ENCODE measurements at regions not wholly inside any gene's neighbourhood (a gene's known extent, or its start where the extent isn't known, plus 50 kb on each side); places are given as distances from the start of the nearest gene placed in this dataset.
"Not testable (repeated sequence)": the region's sequence is repeated elsewhere in the genome, so short reads cannot be mapped to it uniquely, and the experiment has no call there.

DNA sequence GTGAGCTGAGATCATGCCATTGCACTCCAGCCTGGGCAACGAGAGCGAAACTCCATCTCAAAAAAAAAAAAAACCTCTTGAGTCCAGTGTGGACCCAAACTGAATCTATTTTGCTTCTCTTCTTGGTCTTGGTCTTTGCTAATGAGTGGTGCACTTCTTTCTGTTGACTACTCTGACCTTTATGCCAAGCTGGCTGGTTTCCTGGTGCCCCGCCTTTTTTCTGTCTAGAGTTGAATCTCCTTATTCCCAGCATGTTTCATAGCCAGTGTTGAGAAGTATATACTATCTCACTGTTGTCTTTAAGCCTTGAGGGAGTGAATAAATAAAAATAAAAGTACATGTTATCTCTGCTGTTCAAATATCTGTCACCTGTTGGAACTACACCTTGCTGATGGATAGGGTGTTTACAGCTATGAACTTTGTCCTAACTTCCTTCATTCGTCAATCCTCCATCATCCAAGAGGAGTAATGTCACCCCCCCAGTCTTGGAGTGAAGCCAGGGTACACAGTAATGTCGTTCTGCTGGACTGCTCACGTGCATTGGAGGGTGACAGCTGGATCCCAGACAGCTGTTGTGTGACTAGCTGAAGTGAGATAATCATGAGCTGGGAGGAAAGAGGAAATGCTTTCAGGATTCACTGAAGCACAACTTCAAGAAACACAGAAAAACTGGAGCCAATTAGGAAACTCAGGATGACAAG, 99.3 kb upstream of the PRKG2 start:
- peak; percentile 53 for DNase-seq

GRCh38 chr4:81307991-81308390, 93.0 kb upstream of the PRKG2 start:
- no peak for DNase-seq

DNA sequence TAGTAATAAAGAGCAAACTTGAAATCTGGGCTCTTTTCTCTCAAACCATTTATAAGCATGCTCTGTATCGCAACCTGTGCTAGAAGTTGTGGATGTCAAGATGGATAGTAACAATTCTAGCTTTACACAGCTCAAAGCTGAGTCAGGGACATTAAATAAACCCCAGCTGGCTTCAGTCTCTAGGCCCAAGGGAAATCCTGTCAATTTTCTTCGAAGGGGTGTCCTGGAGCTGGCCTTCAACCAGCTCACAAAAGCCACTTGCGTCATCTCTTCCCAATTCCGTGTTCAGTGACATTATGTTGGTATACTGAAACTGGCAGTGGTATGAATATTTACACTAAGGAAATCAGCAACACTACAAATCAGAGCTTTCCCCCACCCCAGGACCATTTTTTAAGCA, 89.8 kb upstream of the PRKG2 start:
- DNase-seq: no peak

GRCh38 chr4:81300352-81300751, 85.3 kb upstream of the PRKG2 start:
- not testable (repeated sequence) for DNase-seq

DNA sequence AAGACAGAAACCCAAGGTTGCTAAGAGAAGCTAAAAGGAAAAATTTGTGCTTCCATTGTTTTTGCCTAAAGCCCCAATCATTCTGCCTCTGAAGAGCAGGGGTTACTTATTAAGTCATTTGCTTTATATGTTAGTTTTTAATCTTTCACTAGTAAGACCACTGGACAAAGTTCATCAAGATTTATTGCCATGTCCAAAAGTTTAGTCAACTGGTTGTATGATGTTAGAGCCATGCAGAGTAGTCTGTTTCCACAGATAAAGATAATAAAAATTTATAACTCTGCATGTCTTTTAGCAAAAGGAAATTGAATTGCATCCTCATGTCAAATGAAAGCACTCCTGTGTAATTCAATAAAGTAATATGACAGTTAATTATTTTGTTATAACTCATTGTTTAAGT, 75.8 kb upstream of the PRKG2 start:
- DNase-seq: no peak

DNA sequence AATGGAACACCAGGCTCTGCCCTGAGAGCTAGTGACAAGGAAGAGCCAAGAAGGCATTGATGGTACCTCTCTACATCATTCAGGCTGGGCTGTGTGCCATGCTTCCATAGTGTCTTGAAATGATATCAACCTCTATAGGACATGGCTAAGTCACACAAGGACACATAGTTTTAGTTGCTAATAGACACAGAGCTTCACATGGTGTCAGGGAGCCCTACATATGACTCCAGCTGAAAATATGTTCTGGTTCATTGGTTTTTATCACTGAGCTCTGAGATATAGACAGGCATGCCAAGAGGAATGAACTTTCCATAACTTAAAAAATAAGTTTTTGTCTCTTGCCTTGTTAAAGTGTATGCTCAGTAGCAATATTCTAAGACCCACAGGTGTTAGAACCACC, 72.1 kb upstream of the PRKG2 start:
- DNase-seq: no peak

- DNase-seq: no peak
Observed at GRCh38 chr4:81282131-81282530, 67.1 kb upstream of the PRKG2 start.

- DNase-seq: no peak
Observed at GRCh38 chr4:81274460-81274859, 59.4 kb upstream of the PRKG2 start.

DNA sequence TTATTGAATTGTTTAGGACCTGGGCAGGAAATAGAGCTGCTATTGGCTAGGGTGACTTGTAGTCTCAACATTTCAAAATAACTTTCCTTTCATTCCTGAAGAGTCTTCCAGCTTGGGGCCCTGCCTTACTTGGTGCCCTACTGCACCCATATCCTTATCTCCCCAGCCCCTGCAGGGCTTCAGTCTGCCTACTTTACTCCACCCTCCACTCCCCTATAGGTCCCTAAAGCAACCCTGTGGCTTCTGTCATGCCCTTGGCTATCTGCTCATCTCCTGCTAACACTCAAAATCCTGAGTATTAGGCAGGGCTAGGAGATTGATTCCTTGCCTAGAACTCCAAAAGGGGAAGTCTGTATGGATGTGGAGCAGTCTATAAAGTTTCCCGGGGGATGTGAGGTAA, 57.6 kb upstream of the PRKG2 start:
- no peak for DNase-seq

Data from left hindlimb (tissue), 1 donor.